AG04450 (cell line): ENCODE measurements at regions not wholly inside any gene's neighbourhood (a gene's known extent, or its start where the extent isn't known, plus 50 kb on each side); places are given as distances from the start of the nearest gene placed in this dataset.
"Not testable (repeated sequence)": the region's sequence is repeated elsewhere in the genome, so short reads cannot be mapped to it uniquely, and the experiment has no call there.

Source experiments
- CTCF ChIA-PET: fragments of 300-600, 350-600 bp; formaldehyde crosslinking; extraction: SDS; loops from one replicate; lab custom pipeline; 2022; ENCODE audit warnings: antibody characterized with exemption, inconsistent platforms; lab: Charles Lee
- POLR2A ChIA-PET: fragments of 350-600 bp; formaldehyde crosslinking; extraction: SDS; loops from one replicate; lab custom pipeline; 2021; ENCODE audit warnings: antibody characterized with exemption, inconsistent platforms; lab: Yijun Ruan, JAX
- DNase-seq: peaks from one replicate; pipeline ENCODE4 v3.0.0-alpha.2; 2011; ENCODE audit warnings: low read depth, low spot score
- H3K27ac ChIP-seq: one replicate; pipeline ENCODE4 v1.5.1; 2012; ENCODE audit warnings: low read depth, low read length, control low read depth
- H3K27me3 ChIP-seq: one replicate; pipeline ENCODE4 v1.6.0; 2012; ENCODE audit warnings: low read length; ENCODE audit not compliant: control insufficient read depth, insufficient read depth
- H3K4me3 ChIP-seq: 2 replicates; pipeline ENCODE4 v1.5.1; 2011; ENCODE audit warnings: mild to moderate bottlenecking, low read depth, low read length, control low read depth
- H3K9me3 ChIP-seq: 2 replicates; pipeline ENCODE4 v1.5.1; 2012; ENCODE audit warnings: low read length; ENCODE audit not compliant: control insufficient read depth, insufficient read depth
- CTCF ChIP-seq: IDR thresholded peaks from 2 replicates; pipeline ENCODE4 v1.5.1; 2011; ENCODE audit warnings: low read depth, low read length, control low read depth, inconsistent platforms

- Histone ChIP-seq H3K27ac (no peak overlapping the region), H3K9me3 (no peaks in the 10 kb centered on the region), H3K27me3 (no peaks in the 10 kb centered on the region), H3K4me3 (no peak overlapping the region)
- no peak for TF ChIP-seq CTCF
- ChIA-PET CTCF (interaction anchor here (0.6 to 2.5 kb wide), 6 partner anchors 68 to 376 kb away, joined by 3 to 14 read pairs (median 6); no protein-coding TSS in a partner anchor), POLR2A (no interaction called here)
- DNase-seq = no peak
These were observed 133.9 kb upstream of the ADAMTS3 start for GRCh38 chr4:72702948-72703347.

GRCh38 chr4:72701987-72702819, 133.2 kb upstream of the ADAMTS3 start:
- DNase-seq = peak; percentile 10
- no peak overlapping the region for H3K27ac ChIP-seq
- ChIA-PET CTCF (interaction anchor here (0.6 to 2.5 kb wide), 7 partner anchors 176 to 1572 kb away, joined by 3 to 14 read pairs (median 7); no protein-coding TSS in a partner anchor), POLR2A (no interaction called here)
- TF ChIP-seq CTCF = peak; percentile 76
- H3K27me3 ChIP-seq = no peaks in the 10 kb centered on the region
- H3K9me3 ChIP-seq = no peaks in the 10 kb centered on the region
- peak overlapping the region; percentile 53 for H3K4me3 ChIP-seq

- TF ChIP-seq CTCF = no peak
- POLR2A ChIA-PET = no interaction called here
- Histone ChIP-seq H3K27ac (no peak overlapping the region), H3K4me3 (no peak overlapping the region), H3K27me3 (no peaks in the 10 kb centered on the region), H3K9me3 (no peaks in the 10 kb centered on the region)
- no peak for DNase-seq
- CTCF ChIA-PET = no interaction called here
These were observed 121.8 kb upstream of the ADAMTS3 start for GRCh38 chr4:72690771-72691170.

GRCh38 chr4:72689923-72690322, 120.9 kb upstream of the ADAMTS3 start:
- no peak overlapping the region for H3K4me3 ChIP-seq
- DNase-seq = no peak
- H3K9me3 ChIP-seq = no peaks in the 10 kb centered on the region
- TF ChIP-seq CTCF = no peak
- no peak overlapping the region for H3K27ac ChIP-seq
- H3K27me3 ChIP-seq = no peaks in the 10 kb centered on the region
- ChIA-PET CTCF (no interaction called here), POLR2A (no interaction called here)

GRCh38 chr4:72686390-72686789, 117.4 kb upstream of the ADAMTS3 start:
- CTCF ChIA-PET, DNase-seq: not testable (repeated sequence)

More at GRCh38 chr4:72686390-72686789, 117.4 kb upstream of the ADAMTS3 start:
- H3K27ac ChIP-seq, H3K9me3 ChIP-seq, POLR2A ChIA-PET, H3K27me3 ChIP-seq, H3K4me3 ChIP-seq: not testable (repeated sequence)
